HG03457 (cell line): ENCODE measurements at regions not wholly inside any gene's neighbourhood (a gene's known extent, or its start where the extent isn't known, plus 50 kb on each side); places are given as distances from the start of the nearest gene placed in this dataset.

Experiments used
- ATAC-seq: cut with Tn5 transposase; IDR thresholded peaks from one replicate; pipeline ENCODE4 v1.9.1; 2021; ENCODE audit warnings: moderate number of reproducible peaks; ENCODE audit not compliant: unreplicated experiment

DNA sequence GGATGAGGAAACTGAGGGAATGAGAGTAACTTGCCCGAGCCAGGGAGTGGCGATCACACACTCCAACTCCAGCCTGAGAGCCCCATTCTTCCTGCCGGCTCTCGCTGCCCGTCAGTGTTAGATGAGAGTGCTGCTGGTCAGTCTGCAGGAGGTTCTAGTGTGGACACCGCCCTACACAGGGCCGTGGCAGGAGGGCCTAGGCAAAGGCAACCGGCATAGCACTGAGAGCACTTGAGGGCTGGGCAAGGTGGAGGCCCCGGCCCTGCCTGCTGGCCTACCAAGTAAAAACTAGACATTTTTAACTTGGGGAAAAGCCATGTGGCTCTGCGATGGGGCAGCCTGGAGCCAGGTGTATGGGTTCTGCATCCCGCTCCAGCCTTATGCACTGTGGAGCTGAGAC, 354.8 kb downstream of the SEC14L1 start:
- no peak for ATAC-seq

DNA sequence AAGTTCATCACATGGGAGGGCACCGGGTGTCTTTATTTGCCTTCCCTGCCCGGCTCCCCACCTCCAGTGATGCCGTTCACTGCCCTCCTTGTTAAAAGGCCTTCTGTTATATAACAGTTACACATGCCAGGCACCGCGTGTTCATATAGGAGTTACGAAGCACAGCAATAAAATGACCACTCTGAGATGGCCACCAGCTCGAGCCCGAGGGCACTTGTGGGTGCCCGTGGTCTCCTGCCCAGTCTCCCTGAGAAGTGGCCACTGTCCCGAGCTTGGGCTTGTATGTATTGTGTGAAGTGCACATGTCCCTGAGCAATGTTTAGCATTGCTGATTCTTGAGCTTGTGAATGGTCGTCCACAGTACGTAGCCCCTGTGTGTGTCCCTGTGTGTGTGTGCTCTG, 355.6 kb downstream of the SEC14L1 start:
- ATAC-seq: no peak

DNA sequence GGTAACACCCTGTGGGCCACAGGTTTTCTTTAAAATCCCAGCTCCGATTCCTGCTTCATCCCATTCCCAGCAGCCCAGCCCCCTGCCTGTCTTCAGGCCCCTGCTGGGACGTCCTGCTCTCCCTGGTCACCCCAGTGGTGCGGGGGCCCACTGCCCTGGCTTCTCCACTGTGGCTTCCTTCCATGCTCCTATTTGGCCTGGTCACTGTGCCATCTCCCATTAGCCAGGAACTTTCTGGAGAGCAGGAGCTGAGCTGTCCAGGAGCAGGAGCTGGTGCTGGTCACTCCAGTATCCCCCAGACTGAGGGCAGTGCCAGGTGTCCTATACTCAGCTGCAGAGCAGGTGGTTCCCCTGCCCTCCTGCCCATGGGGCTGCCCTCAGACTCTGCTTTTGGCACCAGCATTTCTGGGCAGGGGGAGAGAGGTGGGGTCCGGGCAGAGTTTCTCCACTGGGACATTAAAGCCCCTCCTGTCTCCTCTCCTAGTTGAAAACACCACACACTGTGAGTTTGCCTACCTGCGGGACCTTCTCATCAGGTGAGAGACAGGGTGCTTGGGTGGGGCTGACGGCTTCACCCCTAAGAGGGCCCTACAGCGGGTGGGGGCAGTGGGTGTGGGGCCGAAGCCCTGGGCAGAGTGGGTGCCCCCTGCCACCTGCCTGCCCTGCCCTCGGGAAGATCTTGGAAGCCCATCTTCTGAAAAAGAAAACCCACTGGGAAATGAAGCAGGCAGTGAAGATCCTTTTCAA, 356.2 kb downstream of the SEC14L1 start:
- no peak for ATAC-seq

DNA sequence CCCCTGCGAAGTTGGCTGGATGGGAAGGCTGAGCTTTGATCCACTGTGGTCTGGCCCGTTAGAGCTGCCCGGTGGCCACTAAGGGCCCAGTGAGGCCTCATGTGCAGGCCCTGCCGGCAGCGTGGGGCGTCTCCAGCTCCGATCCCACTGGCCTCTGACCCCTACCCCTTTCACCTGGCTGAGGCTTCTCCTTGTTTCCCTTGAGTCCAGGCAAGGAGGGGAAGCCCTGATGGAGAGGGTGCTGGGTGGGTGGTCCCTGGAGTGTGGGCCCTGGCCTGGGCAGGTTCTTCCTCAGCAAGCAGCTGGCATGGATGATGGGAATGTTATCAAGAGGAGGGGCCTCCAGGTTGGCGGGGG, 356.8 kb downstream of the SEC14L1 start:
- no peak for ATAC-seq

DNA sequence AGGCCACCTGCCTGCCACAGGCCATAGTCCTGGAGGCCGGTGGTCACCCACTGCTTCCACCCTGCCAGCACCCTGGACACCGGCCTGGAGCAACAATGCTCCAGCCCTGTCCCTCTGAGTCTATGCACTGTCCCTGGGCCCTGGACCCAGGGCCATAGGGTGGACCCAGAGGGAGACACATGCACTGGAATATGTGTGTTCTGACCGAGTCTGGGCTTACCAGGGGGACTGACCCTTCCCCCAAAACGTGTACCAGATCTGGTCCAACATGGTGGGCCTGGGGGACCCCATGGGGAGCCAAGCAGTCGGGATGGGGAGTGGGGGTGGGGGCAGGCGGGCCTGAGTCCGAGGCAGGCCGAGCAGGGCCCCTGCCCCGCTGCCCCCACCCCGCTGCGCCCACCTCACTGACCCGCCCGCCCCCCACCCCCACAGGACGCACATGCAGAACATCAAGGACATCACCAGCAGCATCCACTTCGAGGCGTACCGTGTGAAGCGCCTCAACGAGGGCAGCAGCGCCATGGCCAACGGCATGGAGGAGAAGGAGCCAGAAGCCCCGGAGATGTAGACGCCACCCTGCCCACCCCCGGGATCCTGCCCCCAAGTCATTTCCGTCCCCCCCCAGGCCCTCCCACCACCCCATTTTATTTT, 357.4 kb downstream of the SEC14L1 start:
- ATAC-seq: no peak

DNA sequence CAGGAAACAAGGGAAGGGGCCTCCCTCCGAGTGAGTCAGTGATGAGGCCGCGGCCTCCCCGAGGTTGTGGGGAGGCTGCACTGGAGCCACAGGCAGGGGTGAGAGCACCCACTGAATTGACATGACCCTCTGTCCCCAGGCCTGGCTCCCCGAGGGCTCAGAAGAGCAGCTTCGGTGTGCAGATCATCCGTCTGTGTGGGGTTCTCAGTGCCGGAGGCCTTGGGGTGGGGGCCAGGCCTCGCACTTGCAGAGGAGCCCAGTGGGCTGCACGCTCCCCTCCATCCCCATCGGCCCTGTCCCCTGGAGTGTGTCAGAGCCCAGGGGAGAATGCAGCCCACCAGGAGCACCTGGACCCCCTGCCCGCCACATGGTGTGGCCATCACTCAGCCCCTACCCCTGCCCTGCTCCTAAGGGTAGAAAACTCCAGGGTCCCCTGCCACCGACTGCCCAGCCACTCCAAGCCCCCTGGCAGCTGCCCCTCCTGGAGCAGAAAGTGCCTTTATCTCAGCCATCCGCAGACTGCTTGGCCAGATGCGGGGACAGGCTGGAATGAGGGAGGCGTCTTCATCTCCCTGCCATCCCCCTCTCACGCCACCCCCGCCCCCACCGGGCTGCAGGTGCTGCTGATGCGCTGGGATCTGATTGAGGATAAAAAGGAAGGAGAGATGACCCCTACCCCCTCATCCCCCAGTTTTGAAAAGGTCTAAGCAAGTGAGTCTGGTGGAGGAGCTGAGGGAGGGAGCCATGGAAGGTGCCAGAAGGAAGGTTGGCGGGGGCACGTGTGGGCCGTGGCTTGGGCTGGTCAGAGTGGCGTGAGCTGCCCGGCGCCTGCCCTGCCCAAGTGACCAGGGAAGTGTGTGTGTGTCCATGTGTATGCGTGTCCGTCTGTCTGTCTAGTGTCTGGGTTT, 358.3 kb downstream of the SEC14L1 start:
- ATAC-seq: no peak

DNA sequence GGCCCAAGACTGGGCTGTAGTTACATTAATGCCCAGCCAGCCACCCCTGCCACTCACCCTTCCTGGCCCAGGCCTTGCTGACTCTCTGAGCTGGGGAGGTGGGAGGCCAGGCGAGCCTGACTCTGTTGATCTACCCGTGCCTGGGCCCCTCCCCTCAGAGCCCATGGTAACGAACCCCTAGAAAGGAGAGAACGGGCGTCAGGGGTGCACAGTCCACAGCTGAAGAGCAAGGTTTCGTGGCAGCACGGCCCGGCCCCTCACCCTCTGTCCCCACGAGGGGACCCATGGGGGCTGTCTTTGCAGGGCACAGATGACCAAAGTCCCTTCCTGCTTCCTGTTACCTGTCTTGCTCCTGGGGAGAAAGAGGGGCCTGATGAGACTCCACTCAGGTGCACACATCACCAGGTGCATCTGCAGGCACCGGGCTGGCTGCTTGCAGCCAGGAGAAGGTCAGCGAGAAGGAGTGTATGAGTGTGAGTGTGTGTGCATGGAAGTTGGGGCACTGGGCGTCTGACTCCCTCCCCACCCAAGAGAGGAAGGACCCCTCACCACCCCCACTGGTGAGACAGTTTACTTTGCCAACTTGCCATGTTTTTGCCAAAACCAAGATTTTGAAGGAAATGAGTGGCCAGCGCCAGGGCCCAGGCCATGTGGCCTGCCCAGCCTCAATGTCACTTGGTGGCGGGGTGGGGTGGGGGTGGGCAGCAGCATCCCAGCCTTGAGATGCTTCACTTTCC, 359.1 kb downstream of the SEC14L1 start:
- no peak for ATAC-seq

DNA sequence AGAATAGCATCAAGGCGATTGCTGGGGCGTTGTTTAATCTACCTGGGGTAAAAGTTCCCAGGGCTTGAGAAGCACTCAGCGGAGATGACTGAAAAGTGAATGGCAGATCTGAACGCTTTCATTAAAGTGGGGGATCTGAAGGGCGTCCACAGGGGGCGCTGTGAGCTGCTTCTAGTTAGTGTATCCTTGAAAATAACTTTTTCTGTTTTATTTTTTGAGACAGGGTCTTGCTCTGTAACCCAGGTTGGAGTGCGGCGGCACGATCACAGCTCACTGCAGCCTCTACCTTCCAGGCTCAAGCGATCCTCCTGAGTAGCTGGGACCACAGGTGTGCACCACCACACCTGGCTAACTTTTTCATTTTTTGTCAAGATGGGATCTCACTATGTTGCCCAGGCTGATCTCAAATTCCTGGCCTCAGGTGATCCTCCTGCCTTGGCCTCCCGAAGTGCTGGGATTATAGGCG, 360.4 kb downstream of the SEC14L1 start:
- ATAC-seq: no peak

DNA sequence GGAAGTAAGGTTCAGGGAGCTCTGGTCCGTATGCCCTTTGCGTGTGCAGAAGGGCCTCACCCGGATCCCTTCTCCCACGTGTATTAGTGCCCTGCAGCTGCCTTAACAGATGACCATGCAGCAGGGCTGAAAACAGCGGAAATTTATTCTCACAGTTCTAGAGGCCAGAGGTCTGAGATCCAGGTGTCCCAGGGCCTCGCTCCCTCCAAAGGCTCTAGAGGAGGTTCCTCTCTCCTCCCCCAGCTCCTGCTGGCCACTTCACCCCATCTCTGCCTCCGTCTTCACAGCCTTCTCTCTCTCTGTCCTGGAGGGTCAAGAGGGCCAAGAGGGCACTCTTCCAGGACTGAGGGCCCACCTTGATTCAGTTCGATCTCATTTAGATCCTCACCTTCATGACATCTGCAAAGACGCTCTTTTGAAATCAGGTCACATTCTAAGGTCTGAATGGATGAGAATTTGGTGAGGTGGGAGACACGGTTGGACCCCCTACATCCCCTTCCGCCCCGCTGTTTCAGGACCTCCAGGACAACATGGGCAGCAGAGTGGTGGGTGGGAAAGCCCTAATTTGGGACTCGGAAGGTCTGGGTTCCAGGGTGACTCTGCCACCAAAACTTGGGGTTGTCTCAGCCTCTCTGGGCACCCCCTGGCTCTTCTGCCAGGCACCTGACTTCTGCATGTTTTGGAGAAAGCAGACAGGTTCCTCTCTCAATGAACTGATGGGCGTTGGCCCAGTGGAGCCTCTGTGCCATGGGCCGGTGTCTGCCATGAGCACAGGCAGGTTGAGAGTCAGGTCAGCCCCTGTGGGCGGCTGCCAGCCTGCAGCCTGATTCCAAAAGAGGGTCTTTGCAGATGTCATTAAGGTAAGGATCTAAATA, 361.2 kb downstream of the SEC14L1 start:
- no peak for ATAC-seq

DNA sequence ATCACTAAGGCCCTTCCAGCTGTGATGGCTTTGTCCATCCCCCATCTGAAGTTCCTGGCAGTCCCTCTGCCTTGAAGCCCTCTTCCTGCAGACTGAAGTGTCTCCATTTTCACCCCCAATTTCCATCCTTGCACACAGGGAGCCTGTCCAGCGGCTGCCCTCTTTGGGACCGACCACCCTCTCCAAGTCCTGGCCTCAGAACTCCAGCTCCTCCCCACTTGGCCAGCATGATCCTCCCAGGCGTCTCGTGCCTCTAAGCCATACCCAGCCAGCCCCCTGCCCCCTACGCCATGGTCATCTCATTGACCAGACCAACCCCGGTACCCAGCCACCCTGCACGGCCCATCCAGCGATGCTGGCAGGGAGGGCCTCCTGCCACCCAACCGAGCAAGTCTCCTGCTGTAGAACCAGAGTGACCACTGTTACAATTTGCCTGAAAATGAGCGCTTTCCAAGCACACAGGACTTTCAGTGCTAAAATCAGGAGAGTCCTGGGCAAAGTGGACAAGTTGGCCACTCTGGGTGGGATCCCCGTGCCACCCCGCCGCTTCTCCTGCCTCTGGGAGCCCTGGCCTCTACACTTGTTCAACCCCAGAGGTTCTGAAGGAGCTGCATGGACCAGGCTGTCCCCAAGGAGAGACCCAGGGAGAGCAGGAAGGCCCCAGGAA, 362.0 kb downstream of the SEC14L1 start:
- no peak for ATAC-seq

DNA sequence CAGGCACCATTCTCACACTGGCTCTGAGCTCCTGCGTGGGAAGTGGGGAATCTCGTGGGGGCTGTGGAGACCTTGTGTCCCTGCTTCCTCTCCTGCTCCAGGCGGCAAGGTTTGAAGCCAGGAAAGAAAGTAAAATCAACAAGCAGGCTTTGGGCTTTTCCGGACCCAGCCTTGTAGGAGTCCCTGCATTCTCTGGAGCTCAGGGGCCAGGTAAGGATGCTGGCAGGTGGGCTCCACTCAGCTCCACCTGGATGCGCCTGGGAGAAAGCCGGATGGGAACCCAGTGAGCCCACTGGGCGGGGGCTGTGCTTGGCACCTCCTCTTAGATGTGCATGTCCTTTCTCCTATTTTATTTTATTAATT, 362.5 kb downstream of the SEC14L1 start:
- ATAC-seq: no peak

DNA sequence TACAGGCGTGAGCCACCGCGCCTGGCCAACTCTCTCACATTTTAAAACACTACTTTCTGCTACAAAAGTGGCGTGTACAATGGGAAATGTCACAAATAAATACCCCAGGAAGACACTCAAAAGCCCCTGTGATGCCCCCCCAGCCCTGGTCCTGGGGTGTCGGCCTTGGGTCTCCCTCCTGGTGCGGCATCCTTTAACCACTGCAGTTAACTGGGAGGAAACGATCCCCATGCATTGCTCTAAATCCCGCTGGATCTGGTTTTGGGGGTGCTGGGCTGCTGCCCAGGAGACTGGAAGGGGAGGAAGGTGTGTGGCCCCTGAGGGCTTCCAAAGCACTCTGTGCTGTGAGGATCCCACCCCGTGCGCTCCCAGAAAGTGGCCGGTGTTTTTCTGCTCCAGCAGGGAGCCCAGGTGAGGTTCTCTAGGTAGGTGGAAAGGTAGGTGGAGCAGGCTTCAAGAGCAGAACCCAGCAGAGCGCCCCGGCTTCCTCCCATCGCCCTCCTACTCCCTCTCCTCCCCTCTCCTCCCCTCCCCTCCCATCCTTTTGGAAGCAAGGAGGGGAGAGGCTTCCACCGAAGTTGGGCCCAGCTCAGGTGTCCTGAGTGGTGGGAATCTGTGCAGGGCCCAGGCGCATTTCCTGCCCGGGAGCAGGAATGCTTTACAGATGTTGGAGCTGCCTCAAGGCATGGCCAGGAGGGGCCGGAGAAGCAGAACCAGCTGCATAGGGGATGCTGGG, 363.3 kb downstream of the SEC14L1 start:
- ATAC-seq: no peak

DNA sequence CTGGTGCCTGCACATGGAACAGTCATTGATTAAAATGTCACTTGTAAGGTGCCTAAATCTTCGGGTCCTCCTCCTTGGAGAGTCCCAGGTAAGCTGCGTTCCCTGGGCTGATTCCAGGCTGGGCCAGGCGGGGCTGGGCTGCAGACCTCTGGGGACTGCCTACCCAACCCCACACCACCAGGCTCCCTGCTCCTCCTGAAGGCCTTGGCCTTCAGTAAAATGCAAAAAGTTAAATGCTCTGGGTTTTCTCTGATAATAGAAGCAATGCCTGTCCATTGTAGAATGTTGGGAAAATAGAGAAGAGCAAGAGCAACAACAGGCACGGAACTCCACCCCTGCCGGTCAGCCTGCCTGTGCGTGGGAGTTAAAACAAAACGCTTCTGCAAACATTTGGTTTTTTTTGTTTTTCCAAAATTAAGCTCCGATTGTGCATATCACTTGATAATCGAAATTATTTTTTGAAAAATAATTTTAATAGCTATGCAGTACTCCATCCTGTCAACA, 363.9 kb downstream of the SEC14L1 start:
- ATAC-seq: no peak

DNA sequence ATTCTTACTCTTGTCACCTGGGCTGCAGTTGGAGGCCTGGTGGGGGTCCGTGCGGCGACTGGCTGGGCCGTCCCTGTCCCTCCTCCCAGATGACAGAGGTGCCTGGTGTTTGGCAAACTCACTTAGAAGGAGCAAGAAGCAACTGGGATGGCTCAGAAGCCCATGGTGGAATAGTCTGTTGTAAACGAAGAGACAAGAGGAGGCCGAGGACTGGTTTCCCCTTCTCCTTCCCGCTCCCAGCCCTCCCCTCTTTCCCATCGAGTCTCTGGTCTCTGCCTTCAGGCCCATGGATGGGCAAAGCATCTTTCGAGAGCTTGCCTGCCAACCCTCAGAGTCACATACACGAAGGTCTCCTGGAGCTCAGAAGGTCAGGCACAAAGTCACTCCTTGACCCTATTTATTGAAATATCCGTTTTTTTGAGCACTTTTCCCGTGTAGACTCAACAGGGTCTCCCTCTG, 364.4 kb downstream of the SEC14L1 start:
- ATAC-seq: no peak

DNA sequence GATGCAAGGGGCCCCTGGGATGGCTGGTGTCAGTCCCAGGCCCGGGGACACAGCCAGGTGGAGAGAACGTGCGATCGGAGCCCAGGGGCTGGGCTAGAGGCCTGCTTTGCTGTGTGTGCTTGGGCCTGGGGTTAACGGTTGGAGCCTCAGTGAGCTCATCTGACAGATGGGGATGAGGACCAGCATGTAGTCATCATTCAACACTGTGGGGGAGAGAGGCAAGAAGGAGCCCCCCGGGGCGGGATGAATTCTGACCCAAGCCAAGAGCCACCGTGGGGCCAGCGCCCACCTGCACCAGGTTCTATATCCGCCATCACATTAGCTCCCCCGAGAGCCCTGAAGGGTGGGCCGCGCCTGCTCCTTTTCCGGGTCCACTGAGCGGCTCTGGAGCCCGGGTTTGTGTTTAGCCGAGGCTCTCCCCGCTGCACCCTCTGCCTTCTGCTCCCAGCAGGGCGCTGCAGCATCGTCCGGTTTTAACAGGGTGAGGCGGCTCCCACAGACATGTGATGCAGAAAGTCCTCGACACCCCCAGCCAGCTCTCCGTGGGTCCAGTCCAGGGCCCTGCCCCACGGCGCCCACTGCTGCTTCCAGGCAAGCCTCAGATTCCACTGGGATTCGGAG, 365.7 kb downstream of the SEC14L1 start:
- ATAC-seq: no peak

DNA sequence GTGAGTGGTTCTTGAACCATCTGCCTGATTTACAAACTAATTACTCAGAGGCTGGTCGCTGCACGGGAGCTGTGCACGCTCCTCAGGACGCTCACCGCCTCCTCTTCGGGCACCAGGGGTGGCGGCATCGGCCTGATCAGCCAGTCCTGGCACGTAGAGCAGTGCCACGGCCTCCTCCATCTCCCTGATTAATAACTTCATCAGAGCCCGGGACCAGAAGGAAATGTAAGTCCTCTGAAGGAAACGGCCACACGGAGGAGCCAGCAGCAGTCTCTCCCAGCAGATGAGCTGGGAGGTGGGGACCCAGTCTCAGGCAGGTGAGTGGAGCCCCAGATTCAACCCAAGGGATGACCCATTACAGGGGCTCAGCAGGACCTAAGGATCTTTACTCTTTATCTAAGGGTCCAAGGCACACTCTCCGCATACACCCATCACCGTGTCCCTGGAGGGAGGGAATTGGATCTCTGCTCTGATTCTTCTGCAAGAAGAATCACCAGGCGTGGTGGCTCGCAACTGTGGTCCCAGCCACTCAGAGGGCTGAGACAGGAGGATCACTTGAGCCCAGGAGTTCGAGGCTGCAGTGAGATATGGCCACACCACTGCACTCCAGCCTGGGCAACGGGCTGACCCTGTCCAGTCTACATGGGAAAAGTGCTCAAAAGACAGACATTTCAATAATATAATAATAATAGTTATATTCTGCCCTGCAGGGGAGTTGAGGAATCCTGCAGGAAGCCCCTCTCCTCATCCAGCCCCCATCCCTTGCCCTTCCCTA, 366.5 kb downstream of the SEC14L1 start:
- ATAC-seq: no peak

DNA sequence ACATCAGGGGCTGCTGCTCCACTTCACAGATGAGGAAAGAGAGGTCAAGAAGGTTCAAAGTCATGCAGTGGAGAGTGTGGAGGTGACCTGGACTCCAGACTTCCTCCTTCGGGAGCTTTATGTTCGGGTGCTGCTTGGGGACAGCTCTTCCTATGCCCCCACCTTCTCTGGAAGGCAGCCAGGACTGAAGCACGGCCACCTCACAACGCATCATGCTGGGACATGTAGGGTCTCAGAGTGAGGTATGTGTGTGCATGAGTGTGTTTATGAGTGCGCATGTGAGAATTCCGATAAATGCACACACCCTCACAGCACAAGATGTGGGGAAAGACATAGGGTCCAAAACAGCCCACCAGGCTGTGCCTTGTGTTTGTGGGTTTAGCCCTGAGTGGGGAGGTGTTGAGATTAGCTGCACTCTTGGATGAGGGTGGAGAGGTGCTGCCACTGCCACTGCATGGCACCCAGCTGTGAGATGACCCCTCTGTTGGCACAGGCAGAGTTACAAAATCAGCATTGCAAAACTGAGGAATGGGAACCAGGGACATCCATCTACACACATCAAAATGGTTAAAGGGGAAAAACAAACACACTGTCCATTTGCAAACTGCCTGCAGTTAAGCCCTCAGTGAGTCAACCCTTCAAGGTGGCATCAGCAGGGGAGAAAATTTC, 367.4 kb downstream of the SEC14L1 start:
- no peak for ATAC-seq
